H1 (cell line): ENCODE measurements at regions not wholly inside any gene's neighbourhood (a gene's known extent, or its start where the extent isn't known, plus 50 kb on each side); places are given as distances from the start of the nearest gene placed in this dataset.

ENCODE experiments used
- CTCF ChIA-PET: fragments of 300-600 bp; sonication (Branson Sonifier 250); formaldehyde crosslinking; loops from one replicate; lab custom pipeline; 2021; ENCODE audit not compliant: partially characterized antibody; lab: Charles Lee
- POLR2A ChIA-PET: fragments of 300-600 bp; sonication (Branson Sonifier 250); formaldehyde crosslinking; loops from one replicate; lab custom pipeline; 2021; ENCODE audit warnings: inconsistent platforms; ENCODE audit not compliant: partially characterized antibody; lab: Charles Lee
- DNase-seq, 2 experiments: peaks; one replicate each; pipeline versions ENCODE4 v3.0.0 to v3.0.0-alpha.2; 2010 to 2022; ENCODE audit warnings: low spot score in 2 of 2, low read depth in 1 of 2, mixed read lengths in 1 of 2
- FAIRE-seq: peaks from 2 replicates; lab custom pipeline; 2011; peaks lifted over from hg19 to GRCh38; lab: Jason Lieb, UNC
- H2AFZ ChIP-seq: 2 replicates; pipeline ENCODE4 v1.8.1; 2012; ENCODE audit warnings: low read length, inconsistent platforms
- H2AK5ac ChIP-seq: 2 replicates; pipeline ENCODE4 v1.6.1; 2013; ENCODE audit warnings: low read depth, low read length
- H2BK120ac ChIP-seq: replicated peaks from 2 replicates; pipeline ENCODE3; 2013; ENCODE audit warnings: low read depth, low read length, inconsistent platforms
- H2BK12ac ChIP-seq: 2 replicates; pipeline ENCODE4 v1.6.1; 2013; ENCODE audit warnings: low read depth, low read length
- H2BK15ac ChIP-seq: 2 replicates; pipeline ENCODE4 v1.6.1; 2013; ENCODE audit warnings: low read length
- H2BK20ac ChIP-seq: 2 replicates; pipeline ENCODE4 v1.6.1; 2013; ENCODE audit warnings: low read length
- H2BK5ac ChIP-seq: 2 replicates; pipeline ENCODE4 v1.6.1; 2013; ENCODE audit warnings: low read depth, low read length
- H3K14ac ChIP-seq: 2 replicates; pipeline ENCODE4 v1.6.1; 2013; ENCODE audit warnings: inconsistent platforms; ENCODE audit not compliant: insufficient read length
- H3K18ac ChIP-seq: 2 replicates; pipeline ENCODE4 v1.6.1; 2013; ENCODE audit warnings: low read length; ENCODE audit errors: extremely low read depth
- H3K23ac ChIP-seq: 2 replicates; pipeline ENCODE4 v1.6.1; 2013; ENCODE audit warnings: inconsistent platforms; ENCODE audit not compliant: insufficient read length
- H3K23me2 ChIP-seq: 2 replicates; pipeline ENCODE4 v1.6.1; 2013; ENCODE audit warnings: low read depth, low read length
- H3K27ac ChIP-seq: 2 replicates; pipeline ENCODE4 v1.6.1; 2011; ENCODE audit warnings: low read depth, low read length, inconsistent platforms
- H3K27me3 ChIP-seq, 4 experiments: replicated peaks in 1 of 4; 1 replicate in 1 of 4; 2 replicates in 3 of 4; pipeline versions ENCODE4 v1.6.1 to v1.8.1; 2011 to 2013; ENCODE audit warnings: low read length in 3 of 4, mild to moderate bottlenecking in 3 of 4, inconsistent platforms in 2 of 4, mixed read lengths in 2 of 4, moderate library complexity in 1 of 4; ENCODE audit not compliant: control insufficient read depth in 3 of 4, insufficient read depth in 3 of 4; ENCODE audit errors: extremely low read depth in 1 of 4
- H3K36me3 ChIP-seq, 4 experiments: 2 replicates each; pipeline versions ENCODE4 v1.6.1 to v1.8.1; 2011 to 2013; ENCODE audit warnings: mild to moderate bottlenecking in 4 of 4, low read length in 3 of 4, moderate library complexity in 2 of 4, control low read depth in 1 of 4, inconsistent platforms in 1 of 4; ENCODE audit not compliant: insufficient read depth in 4 of 4, control insufficient read depth in 2 of 4
- H3K4ac ChIP-seq: replicated peaks from 2 replicates; pipeline ENCODE3; 2013; ENCODE audit warnings: low read length, low read depth, mixed read lengths, inconsistent platforms; ENCODE audit not compliant: insufficient read length
- H3K4me1 ChIP-seq, 4 experiments: replicated peaks in 1 of 4; 1 replicate in 1 of 4; 2 replicates in 3 of 4; pipeline versions ENCODE4 v1.6.1 to v1.8.1; 2011 to 2013; ENCODE audit warnings: low read length in 3 of 4, inconsistent platforms in 2 of 4, mixed read lengths in 1 of 4; ENCODE audit not compliant: insufficient read depth in 4 of 4, control insufficient read depth in 3 of 4
- H3K4me2 ChIP-seq, 2 experiments: 2 replicates each; pipeline versions ENCODE4 v1.6.1 to v1.8.1; 2011 to 2013; ENCODE audit warnings: low read depth in 2 of 2, low read length in 2 of 2, control low read depth in 1 of 2, inconsistent platforms in 1 of 2, mild to moderate bottlenecking in 1 of 2; ENCODE audit not compliant: insufficient read depth in 1 of 2
- H3K4me3 ChIP-seq, 4 experiments: fragments of 200-600, 300-600 bp in 1 of 4; sonication (generic), shearing (Covaris generic), sonication (Bioruptor Twin) in 1 of 4; 2 replicates each; pipeline versions ENCODE4 v1.5.1 to v1.8.1; 2011 to 2016; ENCODE audit warnings: low read length in 4 of 4, low read depth in 3 of 4, control low read depth in 2 of 4, inconsistent platforms in 2 of 4, mild to moderate bottlenecking in 2 of 4, mixed read lengths in 1 of 4, moderate library complexity in 1 of 4; ENCODE audit not compliant: insufficient read depth in 2 of 4; ENCODE audit errors: extremely low read depth in 1 of 4
- H3K56ac ChIP-seq: replicated peaks from 2 replicates; pipeline ENCODE3; 2013; ENCODE audit warnings: low read depth, mild to moderate bottlenecking, mixed read lengths, low read length, inconsistent platforms; ENCODE audit not compliant: insufficient read length
- H3K79me1 ChIP-seq: 2 replicates; pipeline ENCODE4 v1.6.1; 2013; ENCODE audit warnings: low read depth, low read length, control low read depth
- H3K79me2 ChIP-seq, 2 experiments: 2 replicates each; pipeline versions ENCODE4 v1.6.1 to v1.8.1; 2012 to 2013; ENCODE audit warnings: low read length in 2 of 2, mild to moderate bottlenecking in 2 of 2, inconsistent platforms in 1 of 2; ENCODE audit not compliant: insufficient read depth in 2 of 2, control insufficient read depth in 1 of 2
- H3K9ac ChIP-seq, 4 experiments: replicated peaks in 1 of 4; 1 replicate in 1 of 4; 2 replicates in 3 of 4; pipeline versions ENCODE4 v1.6.1 to v1.8.1; 2011 to 2013; ENCODE audit warnings: low read depth in 3 of 4, low read length in 3 of 4, control low read depth in 2 of 4, mild to moderate bottlenecking in 2 of 4, moderate library complexity in 2 of 4, inconsistent platforms in 1 of 4; ENCODE audit errors: extremely low read depth in 1 of 4
- H3K9me3 ChIP-seq, 2 experiments: 2 replicates each; pipeline versions ENCODE4 v1.6.1 to v1.8.1; 2012 to 2013; ENCODE audit warnings: mild to moderate bottlenecking in 2 of 2, moderate library complexity in 2 of 2, control low read depth in 1 of 2, inconsistent platforms in 1 of 2, low read depth in 1 of 2, low read length in 1 of 2, mixed read lengths in 1 of 2; ENCODE audit not compliant: insufficient read depth in 2 of 2
- H4K20me1 ChIP-seq, 2 experiments: replicated peaks in 1 of 2; 2 replicates each; pipeline versions ENCODE3 to v1.8.1; 2011 to 2013; ENCODE audit warnings: inconsistent platforms in 2 of 2, low read length in 2 of 2, mild to moderate bottlenecking in 1 of 2; ENCODE audit not compliant: insufficient read depth in 2 of 2, control insufficient read depth in 1 of 2
- H4K5ac ChIP-seq: 2 replicates; pipeline ENCODE4 v1.6.1; 2013; ENCODE audit warnings: low read length, low read depth, mixed read lengths, inconsistent platforms; ENCODE audit not compliant: insufficient read length
- H4K8ac ChIP-seq: 2 replicates; pipeline ENCODE4 v1.8.0; 2013; ENCODE audit warnings: mild to moderate bottlenecking, moderate library complexity, low read length, inconsistent platforms; ENCODE audit not compliant: insufficient read depth; ENCODE audit errors: extremely low read depth
- H4K91ac ChIP-seq: replicated peaks from 2 replicates; pipeline ENCODE3; 2013; ENCODE audit warnings: low read length, mixed read lengths, inconsistent platforms; ENCODE audit not compliant: insufficient read length
- KDM1A ChIP-seq: fragments of 200-600, 300-600 bp; sonication (generic); IDR thresholded peaks from 2 replicates; pipeline ENCODE4 v1.7.1; 2016; ENCODE audit warnings: mild to moderate bottlenecking, low read length, borderline replicate concordance
- KDM5A ChIP-seq: fragments of 200-600 bp; IDR thresholded peaks from 2 replicates; pipeline ENCODE4 v1.7.1; 2012; ENCODE audit warnings: mild to moderate bottlenecking, low read length, inconsistent platforms, mixed read lengths
- WGBS, 2 experiments: shearing (Covaris generic) in 1 of 2; methylation state at CpG; one replicate each; pipeline versions ENCODE4 v1.1.6 to v1.1.7; 2013 to 2015; ENCODE audit warnings: low lambda C conversion rate in 2 of 2, mixed read lengths in 2 of 2, inconsistent platforms in 1 of 2, low coverage in 1 of 2, missing lambda C conversion rate in 1 of 2; ENCODE audit not compliant: insufficient replicate concordance in 2 of 2, insufficient coverage in 1 of 2, insufficient read length in 1 of 2; ENCODE audit errors: extremely low coverage in 1 of 2, missing lambda C conversion rate in 1 of 2; 5-methylcytosine and 5-hydroxymethylcytosine counted together

- H2BK15ac ChIP-seq: no peak overlapping the region
- FAIRE-seq (no peak), DNase-seq (no peak)
- H2BK20ac ChIP-seq: no peak overlapping the region
- H3K79me1 ChIP-seq: no peaks in the 10 kb centered on the region
- 83% methylated on average over 3 of the region's 3 CpGs; no CpG with 5 or more reads in 1 of the 2 experiments for WGBS, 2 experiments
- no peak for TF ChIP-seq KDM5A
- no peak for TF ChIP-seq KDM1A
- H3K4me3 ChIP-seq: peak overlapping the region; percentile 11 to 89 (median 48); a peak in 5 of 8 replicates
- H3K79me2 ChIP-seq: peaks cover 0 to 52% of the 10 kb centered on the region in 2 experiments; a peak in 2 of 4 replicates
- no peak overlapping the region for H2AK5ac ChIP-seq
- no peak overlapping the region for H3K27ac ChIP-seq
- peak overlapping the region; percentile 68 to 86 for H3K4me2 ChIP-seq
- no peak overlapping the region for H2BK5ac ChIP-seq
- no peak overlapping the region for H4K91ac ChIP-seq
- no peaks in the 10 kb centered on the region for H3K23me2 ChIP-seq
- H3K56ac ChIP-seq: no peak overlapping the region
- no peaks in the 10 kb centered on the region for H4K20me1 ChIP-seq
- no peak overlapping the region for H4K8ac ChIP-seq
- no peaks in the 10 kb centered on the region for H3K27me3 ChIP-seq
- H4K5ac ChIP-seq: no peak overlapping the region
- no peak overlapping the region for H3K18ac ChIP-seq
- no peak overlapping the region for H3K4ac ChIP-seq
- H3K14ac ChIP-seq: no peak overlapping the region
- H2AFZ ChIP-seq: no peak overlapping the region
- no peak overlapping the region for H3K9ac ChIP-seq
- CTCF ChIA-PET: interaction anchor here (0.9 to 1.8 kb wide), 4 partner anchors 10 to 166 kb away, joined by 3 to 6 read pairs (median 5); no protein-coding TSS in a partner anchor
- H3K4me1 ChIP-seq: peaks cover 0 to 3% (median 0%) of the 10 kb centered on the region in 4 experiments; a peak in 2 of 7 replicates
- no peak overlapping the region for H3K23ac ChIP-seq
- POLR2A ChIA-PET: interaction anchor here (0.7 to 1.0 kb wide), 3 partner anchors 9 to 278 kb away, joined by 3 read pairs; partner anchors contain the start of gene GSPT2
- no peak overlapping the region for H2BK120ac ChIP-seq
- no peak overlapping the region for H2BK12ac ChIP-seq
- no peaks in the 10 kb centered on the region for H3K9me3 ChIP-seq
- H3K36me3 ChIP-seq: peaks cover 0 to 4% (median 0%) of the 10 kb centered on the region in 4 experiments; a peak in 2 of 8 replicates
Measured at GRCh38 chrX:51803833-51804232, 60.6 kb downstream of the GSPT2 start.
